SK-N-SH (cell line): ENCODE measurements at regions not wholly inside any gene's neighbourhood (a gene's known extent, or its start where the extent isn't known, plus 50 kb on each side); places are given as distances from the start of the nearest gene placed in this dataset.

Experiments used
- CTCF ChIA-PET: fragments of 300-600, 350-600 bp; formaldehyde crosslinking; extraction: SDS; loops from one replicate; lab custom pipeline; 2021; lab: Yijun Ruan, JAX
- POLR2A ChIA-PET: fragments of 350-600 bp; sonication (Branson Sonifier 250); formaldehyde crosslinking; extraction: SDS; loops from one replicate; lab custom pipeline; 2020; ENCODE audit warnings: antibody characterized with exemption, inconsistent platforms; lab: Yijun Ruan, JAX
- DNase-seq: peaks from one replicate; pipeline ENCODE4 v3.0.0; 2012
- H2AFZ ChIP-seq: fragments of 200-600 bp; sonication (generic); 2 replicates; pipeline ENCODE4 v1.8.1; 2016; ENCODE audit warnings: antibody characterized with exemption, mild to moderate bottlenecking, low read depth
- H3F3A ChIP-seq: fragments of 200-600 bp; sonication (generic); replicated peaks from 2 replicates; pipeline ENCODE3; 2016; ENCODE audit warnings: antibody characterized with exemption, mild to moderate bottlenecking; ENCODE audit not compliant: insufficient read depth
- H3K27ac ChIP-seq, 2 experiments: fragments of 200-500 bp in 1 of 2; fragments of 200-600 bp in 1 of 2; sonication (Bioruptor generic) in 1 of 2; sonication (generic), shearing (Covaris generic) in 1 of 2; 2 replicates each; pipeline versions ENCODE4 v1.5.1 to v1.6.1; 2014 to 2016; ENCODE audit warnings: low read depth in 2 of 2, inconsistent platforms in 1 of 2, low read length in 1 of 2, mild to moderate bottlenecking in 1 of 2, mixed read lengths in 1 of 2
- H3K27me3 ChIP-seq: fragments of 200-600 bp; sonication (generic), shearing (Covaris generic); 2 replicates; pipeline ENCODE4 v1.6.1; 2016; ENCODE audit warnings: mixed run types; ENCODE audit not compliant: insufficient read depth
- H3K36me3 ChIP-seq, 2 experiments: fragments of 200-500 bp in 1 of 2; fragments of 200-600 bp in 1 of 2; sonication (Bioruptor generic) in 1 of 2; sonication (generic) in 1 of 2; replicated peaks in 1 of 2; 2 replicates each; pipeline versions ENCODE3 to v1.5.1; 2014 to 2016; ENCODE audit warnings: low read length in 1 of 2, mild to moderate bottlenecking in 1 of 2; ENCODE audit not compliant: insufficient read depth in 2 of 2, control insufficient read depth in 1 of 2
- H3K4me1 ChIP-seq, 2 experiments: fragments of 200-500 bp in 1 of 2; fragments of 200-600 bp in 1 of 2; sonication (Bioruptor generic) in 1 of 2; sonication (generic), shearing (Covaris generic) in 1 of 2; 2 replicates each; pipeline versions ENCODE4 v1.5.1 to v1.6.1; 2014 to 2016; ENCODE audit warnings: low read depth in 1 of 2, low read length in 1 of 2, mixed run types in 1 of 2; ENCODE audit not compliant: insufficient read depth in 2 of 2, control insufficient read depth in 1 of 2
- H3K4me2 ChIP-seq: fragments of 200-600 bp; sonication (generic), shearing (Covaris generic); 2 replicates; pipeline ENCODE4 v1.6.1; 2017; ENCODE audit warnings: mixed run types
- H3K4me3 ChIP-seq, 2 experiments: fragments of 200-500 bp in 1 of 2; fragments of 200-600 bp in 1 of 2; sonication (Bioruptor generic) in 1 of 2; sonication (generic), shearing (Covaris generic) in 1 of 2; 2 replicates each; pipeline versions ENCODE4 v1.5.1 to v1.8.1; 2014 to 2016; ENCODE audit warnings: low read depth in 2 of 2, inconsistent platforms in 1 of 2, low read length in 1 of 2, mild to moderate bottlenecking in 1 of 2, mixed read lengths in 1 of 2, moderate library complexity in 1 of 2
- H3K79me2 ChIP-seq: fragments of 200-600 bp; sonication (generic); 2 replicates; pipeline ENCODE4 v1.8.1; 2017; ENCODE audit warnings: mild to moderate bottlenecking; ENCODE audit not compliant: insufficient read depth
- H3K9ac ChIP-seq: fragments of 200-600 bp; sonication (generic); 2 replicates; pipeline ENCODE4 v1.6.1; 2017; ENCODE audit warnings: mixed run types
- H3K9me2 ChIP-seq: fragments of 200-600 bp; sonication (generic); 2 replicates; pipeline ENCODE4 v1.6.1; 2017; ENCODE audit warnings: mixed run types
- H3K9me3 ChIP-seq: fragments of 200-600 bp; sonication (generic); 2 replicates; pipeline ENCODE4 v1.6.1; 2017; ENCODE audit warnings: mixed run types, mild to moderate bottlenecking, moderate library complexity
- H4K20me1 ChIP-seq: fragments of 200-600 bp; sonication (generic); 2 replicates; pipeline ENCODE4 v1.6.1; 2017; ENCODE audit warnings: mild to moderate bottlenecking, mixed run types; ENCODE audit not compliant: insufficient read depth
- CTCF ChIP-seq: fragments of 200-600 bp; sonication (generic); IDR thresholded peaks from 2 replicates; pipeline ENCODE4 v1.6.1; 2017; ENCODE audit warnings: antibody characterized with exemption, mild to moderate bottlenecking, moderate library complexity
- ELF1 ChIP-seq: IDR thresholded peaks from 2 replicates; pipeline ENCODE4 v1.4.0; 2012
- EP300 ChIP-seq, 2 experiments: IDR thresholded peaks; 2 replicates each; pipeline versions ENCODE4 v1.4.0 to v1.6.1; 2012; ENCODE audit warnings: borderline replicate concordance in 1 of 2, low read depth in 1 of 2, low read length in 1 of 2
- EZH2phosphoT487 ChIP-seq: fragments of 200-600 bp; sonication (generic); IDR thresholded peaks from 2 replicates; pipeline ENCODE4 v1.6.1; 2017; ENCODE audit warnings: low read depth, mixed run types, mild to moderate bottlenecking, antibody characterized with exemption, moderate library complexity, borderline replicate concordance
- FOSL2 ChIP-seq: IDR thresholded peaks from 2 replicates; pipeline ENCODE4 v1.4.0; 2012; ENCODE audit warnings: low read depth, mild to moderate bottlenecking, moderate library complexity, borderline replicate concordance
- FOXM1 ChIP-seq: IDR thresholded peaks from 2 replicates; pipeline ENCODE4 v1.4.0; 2012; ENCODE audit warnings: low read depth, mild to moderate bottlenecking
- GATA2 ChIP-seq: sonication (generic); formaldehyde crosslinking; IDR thresholded peaks from 2 replicates; pipeline ENCODE4 v1.5.0; 2020; ENCODE audit warnings: mild to moderate bottlenecking, missing genetic modification reagents
- JUND ChIP-seq: IDR thresholded peaks from 2 replicates; pipeline ENCODE4 v1.4.0; 2012
- RAD21 ChIP-seq: IDR thresholded peaks from 2 replicates; pipeline ENCODE4 v1.6.1; 2012; ENCODE audit warnings: mild to moderate bottlenecking, low read length
- RFX5 ChIP-seq: IDR thresholded peaks from 2 replicates; pipeline ENCODE4 v1.6.1; 2012; ENCODE audit warnings: mild to moderate bottlenecking, improper control_type of control experiment, low read length
- RXRA ChIP-seq: IDR thresholded peaks from 2 replicates; pipeline ENCODE4 v1.4.0; 2012; ENCODE audit warnings: low read depth, mild to moderate bottlenecking, borderline replicate concordance
- SIN3A ChIP-seq: IDR thresholded peaks from 2 replicates; pipeline ENCODE4 v1.6.1; 2012; ENCODE audit warnings: low read depth, mild to moderate bottlenecking, low read length, moderate library complexity, borderline replicate concordance
- TCF12 ChIP-seq: IDR thresholded peaks from 2 replicates; pipeline ENCODE4 v1.4.0; 2012
- USF1 ChIP-seq: IDR thresholded peaks from 2 replicates; pipeline ENCODE4 v1.4.0; 2012; ENCODE audit warnings: low read depth, borderline replicate concordance
- USF2 ChIP-seq: fragments of 150-350 bp; IDR thresholded peaks from 2 replicates; pipeline ENCODE4 v1.6.1; 2017; ENCODE audit warnings: antibody characterized with exemption, low read length, low read depth, borderline replicate concordance
- YY1 ChIP-seq: IDR thresholded peaks from 2 replicates; pipeline ENCODE4 v1.4.0; 2012; ENCODE audit warnings: low read depth, mild to moderate bottlenecking
- ZBTB33 ChIP-seq: IDR thresholded peaks from 2 replicates; pipeline ENCODE4 v1.4.0; 2012; ENCODE audit warnings: low read depth, borderline replicate concordance
- WGBS: methylation state at CpG from one replicate; pipeline ENCODE4 v1.1.6; 2017; ENCODE audit warnings: low lambda C conversion rate; 5-methylcytosine and 5-hydroxymethylcytosine counted together

- Histone ChIP-seq H3K27ac (no peak overlapping the region), H3K4me3 (no peak overlapping the region), H3K4me2 (no peak overlapping the region), H3K9ac (no peak overlapping the region), H3K4me1 (0 out of 4 replicates have a peak, but pooled peaks cover 0 to 4% of the 10 kb centered on the region in 2 experiments), H3F3A (no peaks in the 10 kb centered on the region), H3K9me2 (no peaks in the 10 kb centered on the region), H3K27me3 (no peaks in the 10 kb centered on the region), H2AFZ (no peak overlapping the region), H4K20me1 (no peaks in the 10 kb centered on the region), H3K36me3 (no peaks in the 10 kb centered on the region), H3K79me2 (no peaks in the 10 kb centered on the region), H3K9me3 (no peaks in the 10 kb centered on the region; the same call in 1 of the 2 replicates)
- ChIA-PET POLR2A (no interaction called here), CTCF (no interaction called here)
- WGBS: 49% methylated on average over 3 of the region's 3 CpGs
- DNase-seq: no peak
- TF ChIP-seq ELF1 (no peak), FOSL2 (no peak), USF1 (no peak), CTCF (no peak), RAD21 (no peak), GATA2 (no peak), ZBTB33 (no peak), EP300 (IDR thresholded peaks at IDR 0.05; ENCODE audit: borderline replicate concordance in 1 of 2, low read depth in 1 of 2, low read length in 1 of 2) (no peak), RXRA (no peak), FOXM1 (no peak), EZH2phosphoT487 (no peak)
Observed at GRCh38 chr12:126383506-126383905, 1318.3 kb downstream of the AACS start.

GRCh38 chr12:126384026-126384564 lies 1318.9 kb downstream of the AACS start:
- no peaks in the 10 kb centered on the region for H4K20me1 ChIP-seq
- 36% methylated on average over 2 of the region's 2 CpGs for WGBS
- no peak for TF ChIP-seq FOXM1
- no peak for TF ChIP-seq USF2
- no peak for TF ChIP-seq YY1
- no peak for TF ChIP-seq RFX5
- no peak for TF ChIP-seq RXRA
- no peak for TF ChIP-seq SIN3A
- TF ChIP-seq RAD21: no peak
- TF ChIP-seq TCF12: no peak
- TF ChIP-seq JUND: no peak
- TF ChIP-seq, all 33 proteins: peak for 0
- H3K9me2 ChIP-seq: no peaks in the 10 kb centered on the region
- H3K4me1 ChIP-seq: peaks cover 0 to 4% of the 10 kb centered on the region in 2 experiments; a peak in 1 of 4 replicates
- POLR2A ChIA-PET: no interaction called here
- no peak overlapping the region for H3K9ac ChIP-seq
- H3F3A ChIP-seq: no peaks in the 10 kb centered on the region
- CTCF ChIA-PET: interaction anchor here (1.1 kb wide), 1 partner anchor 363 kb away, joined by 3 read pairs; no protein-coding TSS in a partner anchor
- no peaks in the 10 kb centered on the region for H3K27me3 ChIP-seq
- no peak overlapping the region for H2AFZ ChIP-seq
- no peak overlapping the region for H3K4me2 ChIP-seq
- no peaks in the 10 kb centered on the region; the same call in 1 of the 2 replicates for H3K9me3 ChIP-seq
- H3K27ac ChIP-seq: no peak overlapping the region
- H3K36me3 ChIP-seq: no peaks in the 10 kb centered on the region
- DNase-seq: no peak
- H3K79me2 ChIP-seq: no peaks in the 10 kb centered on the region
- no peak overlapping the region for H3K4me3 ChIP-seq
